GM19395 (cell line): ENCODE measurements at regions not wholly inside any gene's neighbourhood (a gene's known extent, or its start where the extent isn't known, plus 50 kb on each side); places are given as distances from the start of the nearest gene placed in this dataset.
"Not testable (repeated sequence)": the region's sequence is repeated elsewhere in the genome, so short reads cannot be mapped to it uniquely, and the experiment has no call there.

Source experiments
- ATAC-seq: cut with Tn5 transposase; IDR thresholded peaks from one replicate; pipeline ENCODE4 v1.9.1; 2021; ENCODE audit warnings: mild to moderate bottlenecking, moderate library complexity; ENCODE audit not compliant: unreplicated experiment

DNA sequence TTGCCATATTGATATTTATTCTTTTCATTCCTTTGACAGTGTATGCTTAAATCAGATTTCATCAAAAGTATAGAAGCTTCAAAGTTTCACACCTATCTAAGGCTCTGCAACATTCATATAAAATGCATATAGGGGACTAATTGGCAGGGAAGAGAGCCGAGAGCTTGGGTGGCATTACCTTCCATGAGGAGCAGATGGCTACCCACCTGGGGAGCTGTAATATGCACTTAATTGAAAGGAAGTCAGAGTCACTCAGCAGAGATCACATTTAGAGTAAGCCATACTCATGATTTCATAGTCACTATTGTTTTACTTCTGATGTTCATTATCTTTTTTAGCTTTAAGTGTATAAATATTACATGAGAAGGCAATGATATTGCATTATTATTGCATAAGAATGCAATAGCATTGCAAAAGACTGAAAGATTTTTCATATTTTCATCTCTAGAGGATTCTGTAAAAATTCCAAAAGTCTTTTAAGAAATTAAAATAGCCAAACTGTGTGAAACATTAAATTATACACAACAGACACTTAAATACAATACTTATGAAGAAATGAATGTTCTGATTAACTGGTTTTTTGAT lies 1305.2 kb downstream of the EPHA7 start:
- ATAC-seq, result no peak

DNA sequence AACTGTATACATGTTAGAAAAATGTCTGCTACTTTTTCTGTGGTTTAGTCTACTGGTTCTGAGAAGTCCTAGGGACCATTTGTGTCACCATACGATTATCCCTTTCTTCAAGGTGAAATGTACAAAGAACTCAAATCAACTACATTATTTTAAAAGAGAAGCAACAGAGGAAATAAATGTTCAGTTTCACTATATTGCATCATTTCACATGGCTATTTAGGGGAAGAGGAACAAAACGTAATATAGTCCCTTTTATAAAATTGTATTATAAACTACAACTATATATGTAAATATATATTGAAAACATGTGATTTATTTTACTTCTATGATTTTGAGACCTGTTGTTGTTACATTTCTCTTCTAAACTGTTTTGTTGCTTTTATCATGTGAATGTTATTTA lies 1308.0 kb downstream of the EPHA7 start:
- ATAC-seq, result no peak

DNA sequence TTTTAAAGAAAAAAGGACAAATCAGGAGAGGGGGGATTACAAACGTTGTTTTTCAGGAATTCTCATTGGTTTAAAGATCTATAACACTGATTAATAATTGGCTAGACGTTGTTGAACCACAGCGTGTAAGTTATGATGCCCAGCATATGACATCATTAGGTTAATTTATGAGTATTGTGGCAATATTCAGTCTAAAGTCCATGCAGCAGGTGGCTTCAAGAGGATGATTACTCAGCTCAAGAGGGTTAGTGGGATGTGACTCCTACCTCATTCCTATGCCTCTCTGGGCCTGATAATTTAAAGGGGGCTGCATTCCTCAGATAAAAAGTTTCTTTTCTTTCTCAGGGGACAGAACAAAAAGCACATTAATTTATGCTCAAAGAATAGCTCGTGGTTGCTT lies 1309.0 kb downstream of the EPHA7 start:
- ATAC-seq, result no peak

DNA sequence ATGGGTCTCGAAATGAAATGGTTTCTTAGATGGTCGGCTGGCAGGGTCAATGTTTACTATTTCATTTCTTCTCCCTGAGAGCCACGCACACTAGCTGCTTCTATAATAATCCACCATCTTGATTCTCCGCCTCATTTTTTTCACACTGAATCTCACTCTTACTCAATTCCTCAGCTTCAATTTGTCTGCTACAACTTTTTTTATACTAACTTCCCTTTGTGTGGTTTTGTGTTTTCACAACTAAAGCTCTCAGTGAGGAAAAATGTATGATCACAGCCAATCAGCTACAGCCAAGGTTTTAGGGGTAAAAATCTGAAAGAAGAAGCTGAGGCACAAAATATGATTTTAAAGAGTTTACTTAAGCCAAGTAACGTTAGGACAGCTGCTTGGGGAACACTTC lies 1309.4 kb downstream of the EPHA7 start:
- no peak for ATAC-seq

GRCh38 chr6:92109256-92109655 lies 1310.1 kb downstream of the EPHA7 start:
- no peak for ATAC-seq

DNA sequence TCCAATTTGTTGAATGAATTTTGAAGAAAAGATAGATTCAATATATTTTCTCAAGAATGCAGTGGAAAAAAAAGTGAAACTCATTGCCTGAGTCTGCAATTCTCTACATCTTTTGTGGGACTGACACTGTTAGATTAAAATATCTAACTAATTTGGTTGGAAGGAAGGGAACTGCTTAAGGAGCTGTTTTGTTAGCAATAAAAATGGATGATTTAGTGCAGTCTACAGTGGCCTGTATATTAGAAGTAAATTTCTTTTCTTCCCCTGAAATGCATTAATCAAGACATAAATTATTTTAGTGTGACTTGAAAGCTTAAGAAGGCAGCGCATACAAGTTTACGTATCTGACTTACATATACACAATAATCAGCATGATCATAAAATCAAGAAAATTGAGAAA lies 1332.6 kb downstream of the EPHA7 start:
- no peak for ATAC-seq

- ATAC-seq, result not testable (repeated sequence)
Measured at GRCh38 chr6:92083914-92084313, 1335.4 kb downstream of the EPHA7 start.

DNA sequence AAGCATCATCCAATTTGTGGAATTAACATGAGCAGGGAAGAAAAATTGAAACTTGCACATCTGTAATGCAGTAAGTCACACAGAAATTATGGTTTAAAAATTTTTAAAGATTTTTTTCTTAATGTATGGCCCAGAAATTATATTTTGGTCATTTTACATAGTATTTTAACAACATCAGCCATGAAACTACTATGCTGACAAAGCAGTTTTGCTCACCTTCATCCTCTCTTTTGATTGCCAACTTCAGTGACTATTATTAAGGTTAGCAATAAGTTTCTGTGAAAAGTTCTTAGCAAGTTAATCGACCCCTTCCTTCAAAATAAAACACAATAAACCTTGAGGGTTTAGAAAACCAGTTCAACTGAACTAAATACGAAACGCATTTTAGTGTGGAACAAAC lies 1347.0 kb downstream of the EPHA7 start:
- ATAC-seq, result no peak

GRCh38 chr6:92069781-92070180 lies 1349.6 kb downstream of the EPHA7 start:
- ATAC-seq, result no peak

- ATAC-seq, result no peak
Measured at GRCh38 chr6:92052513-92052912, 1366.8 kb downstream of the EPHA7 start.

- ATAC-seq, result no peak
Measured at GRCh38 chr6:92050216-92050615, 1369.1 kb downstream of the EPHA7 start.

DNA sequence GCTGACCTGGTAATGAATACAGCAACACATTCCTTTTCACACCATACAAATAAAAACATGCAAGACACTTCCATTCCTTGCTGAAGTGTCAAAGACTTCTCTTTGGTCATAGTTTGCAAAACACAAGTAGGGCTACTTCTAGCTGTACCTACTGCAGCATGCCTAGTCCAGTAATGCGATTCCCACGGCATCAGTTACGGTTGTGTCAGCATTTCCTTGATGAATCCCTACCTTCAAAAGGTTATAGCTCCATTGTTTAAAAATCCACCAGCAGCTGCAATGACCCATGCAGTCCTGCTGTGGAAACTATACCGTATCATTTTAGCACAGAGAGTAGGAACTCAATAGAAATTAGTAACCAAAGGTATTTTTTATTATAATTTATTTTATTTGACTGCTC lies 1371.5 kb downstream of the EPHA7 start:
- ATAC-seq, result no peak

GRCh38 chr6:92047152-92047850 lies 1372.1 kb downstream of the EPHA7 start:
- no peak for ATAC-seq

- no peak for ATAC-seq
Measured at GRCh38 chr6:92044312-92044711, 1375.0 kb downstream of the EPHA7 start.

DNA sequence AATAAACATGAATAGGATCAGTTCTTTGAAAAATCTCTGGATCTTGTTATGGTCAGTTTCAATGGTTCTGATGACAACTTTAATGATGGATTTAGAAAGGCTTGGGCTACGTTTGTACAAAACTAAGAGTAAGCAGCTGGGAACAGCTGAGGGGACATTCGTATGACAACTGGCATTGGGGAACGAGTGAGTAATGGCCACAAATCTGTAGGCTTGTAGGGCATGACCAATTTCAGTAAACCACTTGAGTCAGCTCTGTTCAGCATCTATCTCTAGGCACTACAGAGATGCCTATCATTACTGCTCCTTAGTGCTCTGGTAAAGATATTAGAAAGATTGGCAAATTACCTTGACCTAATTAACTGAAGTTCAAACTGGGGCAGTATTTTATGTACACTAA lies 1375.6 kb downstream of the EPHA7 start:
- ATAC-seq, result no peak

DNA sequence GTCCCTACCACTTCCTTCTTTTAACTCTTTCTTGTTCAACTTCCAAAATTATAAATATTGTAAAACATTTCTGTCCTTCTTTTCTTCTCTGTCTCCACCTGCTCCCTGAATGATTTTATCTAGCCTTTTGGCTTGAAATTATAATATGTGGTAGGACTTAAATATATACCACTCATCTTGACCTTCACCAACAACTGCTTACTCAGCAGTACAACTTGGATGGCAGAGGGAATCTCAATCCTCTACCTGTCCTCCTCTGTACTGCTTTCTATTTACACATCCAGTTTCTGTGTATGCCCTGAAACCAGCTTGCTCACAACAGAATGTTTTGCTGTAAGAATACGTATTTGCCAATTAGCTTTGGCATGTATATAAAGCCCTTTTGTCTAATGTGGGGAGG lies 1392.5 kb downstream of the EPHA7 start:
- ATAC-seq, result no peak

GRCh38 chr6:92024881-92025280 lies 1394.5 kb downstream of the EPHA7 start:
- ATAC-seq, result no peak

- ATAC-seq, result no peak
Measured at GRCh38 chr6:92024110-92024509, 1395.2 kb downstream of the EPHA7 start.

DNA sequence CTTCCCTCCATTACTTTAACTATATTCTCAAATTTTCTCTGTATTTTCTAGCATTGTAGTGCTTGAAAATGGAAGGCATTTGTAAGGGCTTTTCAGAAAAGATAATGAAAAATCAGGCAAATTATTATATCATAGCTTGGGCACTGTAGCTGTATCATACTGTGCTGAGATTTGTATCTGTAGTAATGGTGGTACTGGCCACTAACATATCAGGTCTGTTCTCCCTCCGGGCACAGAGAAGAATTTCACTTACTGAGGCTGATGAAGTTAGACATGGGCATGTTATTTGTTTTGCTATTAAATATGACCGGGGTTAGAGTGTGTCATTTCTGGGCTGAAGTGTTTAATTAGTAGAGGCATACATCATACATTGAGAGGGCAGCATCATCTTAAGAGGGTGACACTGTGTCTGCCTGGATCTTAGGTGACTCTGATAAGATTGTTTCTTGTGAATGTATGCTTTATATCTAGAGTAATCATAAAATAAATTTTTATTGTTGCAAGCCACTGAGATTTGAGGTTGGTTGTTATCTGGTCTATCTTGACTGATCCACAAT lies 1395.9 kb downstream of the EPHA7 start:
- ATAC-seq, result no peak

DNA sequence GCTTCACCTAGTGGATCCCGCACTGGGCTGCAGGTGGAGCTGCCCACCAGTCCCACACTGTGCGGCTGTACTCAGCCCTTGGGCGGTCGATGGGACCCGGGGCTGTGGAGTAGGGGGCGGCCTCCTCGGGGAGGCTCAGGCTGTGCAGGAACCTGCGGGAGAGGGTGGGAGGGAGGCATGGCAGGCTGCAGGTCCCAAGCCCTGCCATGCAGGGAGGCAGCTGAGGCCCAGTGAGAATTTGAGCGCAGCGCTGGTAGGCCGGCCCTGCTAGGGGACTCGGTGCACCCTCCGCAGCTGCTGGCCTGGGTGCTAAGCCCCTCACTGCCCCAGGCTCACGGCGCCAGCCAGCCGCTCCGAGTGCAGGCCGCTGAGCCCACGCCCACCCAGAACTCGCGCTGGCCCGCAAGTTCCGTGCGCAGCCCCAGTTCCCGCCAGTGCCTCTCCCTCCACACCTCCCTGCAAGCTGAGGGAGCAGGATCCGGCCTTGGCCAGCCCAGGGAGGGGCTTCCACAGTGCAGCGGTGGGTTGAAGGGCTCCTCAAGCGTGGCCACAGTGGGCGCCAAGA lies 1407.6 kb downstream of the EPHA7 start:
- no peak for ATAC-seq

- no peak for ATAC-seq
Measured at GRCh38 chr6:92008757-92009502, 1410.4 kb downstream of the EPHA7 start.

DNA sequence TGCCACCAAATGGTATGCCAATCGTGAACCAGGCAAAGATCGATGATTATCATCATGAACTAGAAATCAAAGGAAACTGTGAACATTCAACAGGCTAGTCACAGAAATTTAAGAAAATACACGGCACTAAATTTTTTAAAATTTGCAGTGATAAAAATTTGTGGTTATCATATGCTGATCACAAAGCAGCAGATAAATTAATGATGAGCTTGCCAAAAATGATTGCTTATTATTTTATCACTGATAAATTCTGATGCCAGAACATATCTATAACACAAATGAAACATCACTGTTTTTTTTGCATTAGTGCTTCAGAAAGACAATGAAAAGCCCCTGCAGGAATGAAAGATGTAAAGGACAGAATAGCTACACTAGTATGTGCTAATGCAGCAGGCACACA lies 1413.2 kb upstream of the MAP3K7 start:
- no peak for ATAC-seq
